NCI-H2171 (cell line): ENCODE measurements at regions not wholly inside any gene's neighbourhood (a gene's known extent, or its start where the extent isn't known, plus 50 kb on each side); places are given as distances from the start of the nearest gene placed in this dataset.
"Not testable (repeated sequence)": the region's sequence is repeated elsewhere in the genome, so short reads cannot be mapped to it uniquely, and the experiment has no call there.

Experiments used
- DNase-seq: peaks from one replicate; lab custom pipeline; 2025; lab: John Stamatoyannopoulos, UW

GRCh38 chr2:75326645-75327044, 127.3 kb upstream of the TACR1 start:
- DNase-seq = no peak

- DNase-seq = no peak
Observed at GRCh38 chr2:75325594-75325993, 126.3 kb upstream of the TACR1 start.

- DNase-seq = no peak
Observed at GRCh38 chr2:75324861-75325284, 125.6 kb upstream of the TACR1 start.

- no peak for DNase-seq
Observed at GRCh38 chr2:75324141-75324540, 124.8 kb upstream of the TACR1 start.

DNA sequence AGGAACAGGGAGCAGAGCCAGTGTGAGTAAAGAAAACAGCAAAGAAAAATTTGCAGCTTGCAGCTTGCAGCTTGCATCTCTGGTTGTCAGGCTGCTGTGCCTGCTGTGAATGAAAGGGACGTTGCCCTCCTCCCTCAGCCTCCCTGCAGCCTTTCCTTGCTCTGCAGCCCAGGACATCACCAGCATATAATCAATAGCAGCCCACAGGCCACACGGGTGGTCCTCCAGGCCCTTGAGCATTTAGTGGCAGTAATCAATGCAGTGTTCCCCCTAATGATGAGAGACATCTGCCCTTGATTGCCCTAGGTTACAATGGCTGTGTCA, 122.2 kb upstream of the TACR1 start:
- no peak for DNase-seq

DNA sequence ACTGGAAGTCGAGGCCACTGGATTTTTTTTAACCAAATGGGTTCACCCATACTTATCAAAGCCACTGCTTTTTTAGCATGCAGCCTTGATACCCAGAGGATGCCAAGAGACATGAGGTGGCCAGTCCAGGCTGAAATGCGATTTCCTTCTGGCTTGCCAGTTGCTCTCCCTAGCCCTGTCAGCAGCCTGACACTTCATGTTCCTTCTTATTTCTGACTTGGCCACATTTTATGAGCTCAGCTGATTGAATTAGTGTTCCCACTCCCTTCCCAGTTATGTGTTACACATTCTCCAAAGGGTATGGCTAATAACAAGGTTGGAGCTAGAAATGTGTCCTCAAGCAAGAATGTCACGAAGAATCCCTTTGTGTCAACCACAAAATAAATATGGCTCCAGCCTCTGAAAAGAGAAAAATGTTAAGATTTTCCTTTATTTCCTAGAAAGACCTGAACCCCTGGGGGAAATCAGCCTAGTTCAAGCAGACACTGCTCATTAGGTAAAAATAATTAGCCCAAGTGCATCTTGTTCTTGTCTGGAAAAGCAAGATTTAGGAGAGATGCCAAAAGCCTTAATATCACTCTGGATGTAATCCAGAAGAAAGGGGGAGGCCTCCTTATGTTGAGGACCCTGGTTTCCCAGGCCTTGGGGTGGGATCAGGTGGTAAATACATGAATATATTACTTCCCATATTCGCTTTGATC, 121.7 kb upstream of the TACR1 start:
- peak; percentile 11 for DNase-seq

DNA sequence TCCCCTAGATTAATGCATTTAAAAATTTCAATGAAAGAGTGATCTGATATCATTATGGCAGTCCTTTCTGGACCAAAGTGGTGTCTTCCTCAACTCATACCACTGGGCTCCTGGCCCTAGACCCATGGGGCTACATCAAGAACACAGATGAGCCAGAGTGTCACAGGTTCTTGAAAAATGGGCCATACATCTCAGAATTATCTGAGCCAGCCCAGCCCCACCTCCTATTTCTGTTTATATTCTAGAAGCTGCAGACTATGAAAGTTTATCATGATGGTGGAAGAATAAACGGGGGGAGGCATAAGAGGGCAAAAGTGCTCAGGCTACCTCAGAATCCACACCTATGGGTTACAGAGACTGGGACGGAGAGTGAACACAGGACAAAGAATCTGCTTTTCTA, 120.6 kb upstream of the TACR1 start:
- no peak for DNase-seq

DNA sequence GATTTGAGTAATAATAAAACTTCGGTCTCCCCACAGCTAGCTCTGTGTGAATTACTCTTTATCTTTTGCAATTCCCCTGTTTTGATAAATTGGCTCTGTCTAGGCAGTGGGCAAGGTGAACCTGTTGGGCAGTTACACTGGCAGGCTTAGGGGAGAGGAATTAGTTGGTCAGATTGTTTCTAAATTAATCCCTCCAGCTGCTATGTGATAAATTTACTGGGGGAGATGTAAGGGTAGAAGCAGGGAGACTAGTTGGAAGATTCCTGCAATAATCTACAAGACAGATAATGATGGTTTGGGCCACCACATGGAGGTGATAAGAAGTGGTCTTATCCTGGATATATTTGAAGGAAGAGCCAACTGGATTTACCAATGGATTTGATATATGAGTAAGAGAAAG, 118.5 kb upstream of the TACR1 start:
- no peak for DNase-seq

DNA sequence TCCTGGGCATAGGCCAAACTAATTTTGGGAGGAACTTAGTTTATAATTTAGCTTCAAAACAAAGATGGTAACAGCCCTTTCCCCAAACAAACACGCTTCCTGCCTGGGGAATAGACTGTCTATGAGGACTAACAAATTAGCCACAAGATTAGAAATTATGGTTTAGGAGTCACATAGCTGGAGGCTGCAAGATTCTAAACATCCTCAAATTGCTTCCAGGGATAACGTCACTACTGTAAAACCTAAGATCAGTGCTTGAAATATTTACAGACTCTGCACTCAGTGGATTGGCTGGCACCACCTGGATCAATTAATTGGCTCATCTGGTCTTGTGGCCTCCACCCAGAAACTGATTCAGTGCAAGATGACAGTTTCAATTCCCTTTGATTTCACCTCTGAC, 118.0 kb upstream of the TACR1 start:
- DNase-seq = no peak

- DNase-seq = no peak
Observed at GRCh38 chr2:75315436-75315835, 116.1 kb upstream of the TACR1 start.

DNA sequence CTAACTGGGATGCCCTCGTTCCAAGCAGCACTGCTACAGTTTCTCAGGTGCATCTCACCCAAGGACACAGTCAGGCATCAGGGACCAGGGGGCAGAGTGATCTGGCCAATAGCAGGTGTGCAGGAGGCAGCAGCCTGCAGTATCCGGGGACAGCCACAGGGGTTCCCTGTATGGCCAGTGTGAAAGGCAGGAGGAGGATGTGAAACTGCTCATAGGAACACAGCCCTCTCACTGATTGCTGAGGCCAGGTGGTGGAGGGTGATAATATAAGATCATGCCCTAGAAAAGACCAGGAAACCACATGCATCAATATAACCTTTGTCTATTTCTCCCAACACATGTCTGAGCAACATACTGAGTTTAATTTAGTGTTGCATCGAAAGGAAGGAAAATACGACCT, 112.7 kb upstream of the TACR1 start:
- DNase-seq = no peak

DNA sequence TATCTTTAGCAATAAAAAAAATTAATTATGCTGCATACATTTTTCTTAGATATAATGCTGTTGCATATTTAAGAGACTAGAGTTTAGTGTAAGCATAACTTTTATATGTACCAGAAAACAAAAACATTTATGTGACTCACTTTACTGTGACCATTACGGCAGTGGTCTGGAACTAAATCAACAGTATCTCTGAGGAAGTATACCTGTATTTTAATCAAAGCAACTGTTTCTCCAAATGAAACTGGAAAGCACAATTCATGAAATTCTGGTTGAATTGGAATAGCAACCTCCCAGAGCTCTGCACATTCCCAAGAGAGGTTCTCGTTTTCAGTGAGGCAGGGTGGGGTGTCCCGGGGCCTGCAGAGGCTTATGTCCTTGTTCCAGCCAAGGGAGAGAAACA, 112.2 kb upstream of the TACR1 start:
- no peak for DNase-seq

- no peak for DNase-seq
Observed at GRCh38 chr2:75310876-75311275, 111.6 kb upstream of the TACR1 start.

- no peak for DNase-seq
Observed at GRCh38 chr2:75309596-75310463, 110.5 kb upstream of the TACR1 start.

- no peak for DNase-seq
Observed at GRCh38 chr2:75303227-75303626, 103.9 kb upstream of the TACR1 start.

DNA sequence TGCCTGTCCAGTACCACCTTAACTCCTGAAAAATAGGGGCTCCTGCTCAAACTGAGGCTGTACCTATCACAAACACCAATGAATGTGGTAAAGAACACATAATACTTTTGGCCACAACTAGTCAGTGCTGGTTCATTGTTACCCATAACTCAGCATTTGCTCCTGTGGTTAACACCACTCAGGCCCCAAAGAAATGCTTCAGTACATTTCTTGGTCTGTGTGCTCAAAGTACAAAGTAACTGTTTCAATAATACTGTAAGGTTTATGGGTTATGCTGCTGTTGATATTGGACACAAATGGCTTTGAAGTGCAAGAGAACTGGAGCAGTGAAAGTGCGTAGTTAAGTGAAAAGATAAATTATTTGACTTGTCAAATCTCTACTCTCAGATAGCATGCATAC, 95.0 kb upstream of the TACR1 start:
- DNase-seq = no peak

DNA sequence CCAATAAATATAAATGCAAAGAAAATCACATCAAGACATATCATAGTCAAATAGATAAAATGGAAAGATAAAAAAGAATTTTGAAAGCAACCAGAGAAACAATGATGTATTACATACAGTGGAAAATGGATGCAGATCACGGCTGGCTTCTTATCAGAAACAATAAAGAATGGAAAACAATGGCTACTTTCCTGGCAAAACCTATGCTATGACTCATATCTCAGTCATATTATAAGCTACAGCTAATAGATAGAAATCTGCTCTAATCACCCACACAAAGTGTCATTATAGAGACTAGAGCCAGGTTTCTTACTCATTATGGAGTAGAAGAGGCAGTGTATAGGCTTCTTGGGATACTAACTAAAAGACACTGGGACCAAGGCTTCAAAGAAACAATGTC, 93.5 kb upstream of the TACR1 start:
- no peak for DNase-seq

DNA sequence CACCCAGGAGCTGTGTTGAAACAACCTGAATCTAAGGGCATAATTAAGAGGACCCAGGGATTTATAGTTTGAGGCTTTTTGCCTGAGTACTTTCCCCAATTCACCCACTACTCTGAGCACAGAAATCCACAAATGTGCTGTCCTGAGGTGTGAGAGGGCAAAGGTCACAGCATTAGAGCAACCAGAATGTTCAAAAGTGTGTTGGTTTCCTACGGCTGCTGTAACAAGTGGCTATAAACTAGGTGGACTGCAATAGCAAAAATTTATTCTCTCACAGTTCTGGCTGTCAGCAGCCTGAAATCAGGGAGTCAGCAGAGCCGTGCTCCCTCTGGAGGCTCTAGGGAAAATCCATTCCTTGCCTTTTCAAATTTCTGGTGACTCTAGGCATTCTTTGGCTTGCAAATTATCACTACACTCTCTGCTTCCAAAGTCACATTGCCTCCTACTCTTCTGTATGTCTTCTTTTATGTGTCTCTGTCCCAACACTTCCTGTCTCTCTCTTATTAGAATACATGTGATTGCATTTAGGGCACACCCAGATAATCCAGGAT, 91.4 kb upstream of the TACR1 start:
- DNase-seq = no peak

- DNase-seq = no peak
Observed at GRCh38 chr2:75289771-75290170, 90.5 kb upstream of the TACR1 start.

GRCh38 chr2:75289178-75289577, 89.9 kb upstream of the TACR1 start:
- DNase-seq = not testable (repeated sequence)

- no peak for DNase-seq
Observed at GRCh38 chr2:75288760-75289159, 89.4 kb upstream of the TACR1 start.

- DNase-seq = no peak
Observed at GRCh38 chr2:75287624-75288316, 88.5 kb upstream of the TACR1 start.

DNA sequence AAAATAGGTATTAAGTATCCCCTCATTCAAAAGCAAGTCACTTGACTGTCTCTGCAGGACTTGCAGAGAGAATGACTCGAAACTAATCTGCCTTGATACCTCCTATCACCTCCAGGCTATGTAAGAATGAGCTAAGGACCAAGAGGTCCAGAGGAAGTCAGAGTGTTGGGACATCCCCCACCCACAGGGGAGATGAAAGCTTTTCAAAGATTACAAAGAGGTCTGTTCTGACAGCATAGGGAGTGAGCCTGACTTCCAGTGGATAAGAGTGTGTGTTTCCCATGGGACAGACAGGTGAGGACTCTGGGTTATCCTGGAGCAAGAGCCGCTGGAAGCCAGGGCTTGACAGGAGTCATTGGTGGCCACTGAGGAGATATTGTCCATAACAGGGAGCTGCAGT, 85.0 kb upstream of the TACR1 start:
- DNase-seq = no peak
